A673 (cell line): ENCODE measurements at regions not wholly inside any gene's neighbourhood (a gene's known extent, or its start where the extent isn't known, plus 50 kb on each side); places are given as distances from the start of the nearest gene placed in this dataset.

Experiments used
- BruUV-seq: library from RNA; stranded (reverse); fragments of 400-500 nt; replicated peaks from 2 replicates; lab custom pipeline; 2021; lab: Mats Ljungman, UMichigan
- CTCF ChIA-PET: fragments of 300-600 bp; sonication (Branson Sonifier 250); formaldehyde crosslinking; loops from one replicate; lab custom pipeline; 2022; ENCODE audit warnings: antibody characterized with exemption; lab: Charles Lee
- POLR2A ChIA-PET: fragments of 300-600 bp; sonication (Branson Sonifier 250); formaldehyde crosslinking; loops from one replicate; lab custom pipeline; 2022; ENCODE audit warnings: antibody characterized with exemption; ENCODE audit not compliant: low non-redundant PET; lab: Charles Lee
- DNase-seq: peaks from one replicate; pipeline ENCODE4 v3.0.0-alpha.2; 2015; ENCODE audit warnings: low spot score
- H3K27ac ChIP-seq: fragments of 200-600 bp; sonication (generic); 2 replicates; pipeline ENCODE4 v1.5.1; 2016; ENCODE audit warnings: mixed run types, low read depth, mild to moderate bottlenecking, mixed read lengths, antibody characterized with exemption, low read length; ENCODE audit not compliant: poor library complexity, severe bottlenecking
- H3K27me3 ChIP-seq: fragments of 200-600 bp; sonication (generic); replicated peaks from 2 replicates; pipeline ENCODE4 v1.6.1; 2017; ENCODE audit warnings: mixed run types, low read depth, mild to moderate bottlenecking, mixed read lengths, antibody characterized with exemption, low read length; ENCODE audit not compliant: insufficient read depth, poor library complexity
- H3K36me3 ChIP-seq: fragments of 200-600 bp; sonication (generic); 2 replicates; pipeline ENCODE4 v1.6.1; 2016; ENCODE audit warnings: mixed run types, mild to moderate bottlenecking, mixed read lengths, antibody characterized with exemption, low read length; ENCODE audit not compliant: insufficient read depth, poor library complexity, severe bottlenecking
- H3K4me1 ChIP-seq: fragments of 200-600 bp; sonication (generic); 2 replicates; pipeline ENCODE4 v1.6.1; 2017; ENCODE audit warnings: mixed run types, mild to moderate bottlenecking, mixed read lengths, antibody characterized with exemption, low read length; ENCODE audit not compliant: insufficient read depth, poor library complexity, severe bottlenecking
- H3K4me3 ChIP-seq: fragments of 200-600 bp; sonication (generic); 2 replicates; pipeline ENCODE4 v1.5.1; 2016; ENCODE audit warnings: low read depth, mixed run types, mild to moderate bottlenecking, mixed read lengths, low read length; ENCODE audit not compliant: poor library complexity, severe bottlenecking
- H3K9me3 ChIP-seq: fragments of 200-600 bp; sonication (generic); 2 replicates; pipeline ENCODE4 v1.6.1; 2016; ENCODE audit warnings: mixed run types, low read depth, mild to moderate bottlenecking, mixed read lengths, antibody characterized with exemption, low read length; ENCODE audit not compliant: poor library complexity, severe bottlenecking
- EZH2 ChIP-seq: fragments of 200-600 bp; sonication (generic); IDR thresholded peaks from 2 replicates; pipeline ENCODE4 v1.6.1; 2017; ENCODE audit warnings: borderline replicate concordance, low read depth, mild to moderate bottlenecking, mixed read lengths, antibody characterized with exemption, low read length; ENCODE audit not compliant: poor library complexity, severe bottlenecking
- intact Hi-C: fragments of 100-400 bp; cut with micrococcal nuclease; formaldehyde crosslinking; loops from one replicate; pipeline ENCODE4 v1.10.0; 2022; ENCODE audit not compliant: unreplicated experiment
- TF ChIP-seq, protein P1 (sequence below): fragments of 300-800, 200-600 bp; sonication (generic); conservative IDR thresholded peaks from 2 replicates; pipeline ENCODE4 v1.5.1; 2017; ENCODE audit warnings: low read depth, mild to moderate bottlenecking, antibody characterized with exemption, low read length, moderate library complexity, mixed read lengths

- CTCF ChIA-PET: no interaction called here
- no peak overlapping the region for H3K27ac ChIP-seq
- no peaks in the 10 kb centered on the region for H3K36me3 ChIP-seq
- intact Hi-C loops: no loop called here
- DNase-seq: no peak
- no peak for TF ChIP-seq EZH2
- TF ChIP-seq, protein P1, sequence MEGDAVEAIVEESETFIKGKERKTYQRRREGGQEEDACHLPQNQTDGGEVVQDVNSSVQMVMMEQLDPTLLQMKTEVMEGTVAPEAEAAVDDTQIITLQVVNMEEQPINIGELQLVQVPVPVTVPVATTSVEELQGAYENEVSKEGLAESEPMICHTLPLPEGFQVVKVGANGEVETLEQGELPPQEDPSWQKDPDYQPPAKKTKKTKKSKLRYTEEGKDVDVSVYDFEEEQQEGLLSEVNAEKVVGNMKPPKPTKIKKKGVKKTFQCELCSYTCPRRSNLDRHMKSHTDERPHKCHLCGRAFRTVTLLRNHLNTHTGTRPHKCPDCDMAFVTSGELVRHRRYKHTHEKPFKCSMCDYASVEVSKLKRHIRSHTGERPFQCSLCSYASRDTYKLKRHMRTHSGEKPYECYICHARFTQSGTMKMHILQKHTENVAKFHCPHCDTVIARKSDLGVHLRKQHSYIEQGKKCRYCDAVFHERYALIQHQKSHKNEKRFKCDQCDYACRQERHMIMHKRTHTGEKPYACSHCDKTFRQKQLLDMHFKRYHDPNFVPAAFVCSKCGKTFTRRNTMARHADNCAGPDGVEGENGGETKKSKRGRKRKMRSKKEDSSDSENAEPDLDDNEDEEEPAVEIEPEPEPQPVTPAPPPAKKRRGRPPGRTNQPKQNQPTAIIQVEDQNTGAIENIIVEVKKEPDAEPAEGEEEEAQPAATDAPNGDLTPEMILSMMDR: no peak
- POLR2A ChIA-PET: no interaction called here
- no TSS peak for BruUV-seq
- H3K4me1 ChIP-seq: no peaks in the 10 kb centered on the region
- H3K9me3 ChIP-seq: no peaks in the 10 kb centered on the region
- H3K27me3 ChIP-seq: peaks cover 52% of the 10 kb centered on the region
- no peak overlapping the region for H3K4me3 ChIP-seq
These were observed 185.2 kb downstream of the GRB14 start for GRCh38 chr2:164436131-164436530.

DNA sequence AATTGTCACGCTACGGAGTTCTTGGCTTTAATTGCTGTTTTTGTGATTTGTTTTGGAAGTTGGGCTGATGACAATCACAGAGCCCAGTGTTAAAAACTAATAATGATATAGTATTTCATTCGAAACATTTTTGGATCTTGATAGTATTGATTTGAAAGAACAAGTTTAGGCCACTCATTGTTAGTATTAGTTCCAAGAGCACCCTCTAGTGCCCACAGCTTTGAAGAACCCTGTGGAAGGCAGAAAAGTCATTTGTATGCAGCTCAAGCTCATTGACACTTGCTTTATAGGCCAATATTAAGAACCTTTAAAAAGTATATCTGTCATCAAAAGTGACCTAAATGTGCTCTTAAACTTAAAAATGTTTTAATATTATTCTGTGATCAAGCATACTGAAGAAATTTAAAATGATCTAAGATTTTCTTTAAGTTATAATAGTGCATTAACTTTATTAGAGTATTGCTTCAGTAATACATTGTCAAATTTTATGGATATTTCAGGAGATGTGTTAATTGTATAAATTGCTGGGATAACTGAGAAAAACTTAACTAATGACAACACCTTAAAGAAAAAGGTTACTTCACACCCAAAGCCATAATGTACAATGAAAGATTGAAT, 191.0 kb downstream of the GRB14 start:
- peak; percentile 45 for DNase-seq
- H3K9me3 ChIP-seq: no peaks in the 10 kb centered on the region
- no peaks in the 10 kb centered on the region for H3K36me3 ChIP-seq
- intact Hi-C loops: loop anchor here (5.0 kb wide), 1 partner anchor 1083 kb away; no protein-coding TSS in a partner anchor
- H3K4me1 ChIP-seq: no peaks in the 10 kb centered on the region
- TF ChIP-seq, protein P1: peak; percentile 70
- TF ChIP-seq EZH2: no peak
- H3K4me3 ChIP-seq: no peak overlapping the region
- BruUV-seq: no TSS peak
- no peak overlapping the region for H3K27ac ChIP-seq
- CTCF ChIA-PET: no interaction called here
- peaks cover 69% of the 10 kb centered on the region for H3K27me3 ChIP-seq
- POLR2A ChIA-PET: no interaction called here

- Histone ChIP-seq H3K27ac (no peak overlapping the region), H3K27me3 (peaks cover 69% of the 10 kb centered on the region), H3K4me3 (no peak overlapping the region), H3K36me3 (no peaks in the 10 kb centered on the region), H3K9me3 (no peaks in the 10 kb centered on the region), H3K4me1 (no peaks in the 10 kb centered on the region)
- ChIA-PET CTCF (interaction anchor here (0.6 kb wide), 1 partner anchor 545 kb away, joined by 3 read pairs; no protein-coding TSS in a partner anchor), POLR2A (no interaction called here)
- TF ChIP-seq EZH2: no peak
- TF ChIP-seq, protein P1: no peak
- intact Hi-C loops: no loop called here
- BruUV-seq: no TSS peak
- no peak for DNase-seq
These were observed 191.9 kb downstream of the GRB14 start for GRCh38 chr2:164429354-164429753.
